Natural killer cell (primary cell): ENCODE measurements at regions not wholly inside any gene's neighbourhood (a gene's known extent, or its start where the extent isn't known, plus 50 kb on each side); places are given as distances from the start of the nearest gene placed in this dataset.

Experiments used
- ATAC-seq, 3 donors: fragments of 150-1000 bp in 2 of 3; fragments of 200-7000 bp in 1 of 3; cut with Tn5 transposase; 1 replicate in 1 of 3; 2 replicates in 2 of 3; pipeline ENCODE4 v1.10.0; 2021; ENCODE audit warnings: mild to moderate bottlenecking in 2 of 3, moderate library complexity in 2 of 3
- DNase-seq, 2 donors: peaks; one replicate each; pipeline versions ENCODE4 v3.0.0 to v3.0.0-alpha.2; 2013 to 2021; ENCODE audit warnings: mixed read lengths in 1 of 2
- H3K27ac ChIP-seq: one replicate; pipeline ENCODE4 v1.5.1; 2013; ENCODE audit warnings: mild to moderate bottlenecking, low read length
- H3K27me3 ChIP-seq: one replicate; pipeline ENCODE4 v1.6.1; 2013; ENCODE audit warnings: low read length; ENCODE audit not compliant: control insufficient read depth, insufficient read depth
- H3K36me3 ChIP-seq: one replicate; pipeline ENCODE4 v1.6.1; 2013; ENCODE audit warnings: low read length; ENCODE audit not compliant: control insufficient read depth, insufficient read depth
- H3K4me1 ChIP-seq: one replicate; pipeline ENCODE4 v1.6.1; 2013; ENCODE audit warnings: low read length; ENCODE audit not compliant: control insufficient read depth, insufficient read depth
- H3K4me3 ChIP-seq: one replicate; pipeline ENCODE4 v1.5.1; 2013; ENCODE audit warnings: low read length
- H3K9me3 ChIP-seq: one replicate; pipeline ENCODE4 v1.6.1; 2013; ENCODE audit warnings: low read length; ENCODE audit not compliant: control insufficient read depth, insufficient read depth
- H3K27ac Mint-ChIP-seq, 2 donors: one replicate each; pipeline ENCODE4 v1.8.0; 2022; ENCODE audit warnings: mild to moderate bottlenecking in 2 of 2, mixed read lengths in 2 of 2, moderate library complexity in 1 of 2
- H3K27me3 Mint-ChIP-seq, 2 donors: one replicate each; pipeline ENCODE4 v1.8.0; 2022; ENCODE audit warnings: low read depth in 2 of 2, mixed read lengths in 2 of 2
- H3K36me3 Mint-ChIP-seq: one replicate; pipeline ENCODE4 v1.8.0; 2022; ENCODE audit warnings: mixed read lengths
- H3K4me1 Mint-ChIP-seq, 2 donors: one replicate each; pipeline ENCODE4 v1.8.0; 2022; ENCODE audit warnings: mixed read lengths in 2 of 2
- H3K4me3 Mint-ChIP-seq: one replicate; pipeline ENCODE4 v1.8.0; 2022; ENCODE audit warnings: mild to moderate bottlenecking, moderate library complexity, mixed read lengths
- H3K9me3 Mint-ChIP-seq, 2 donors: one replicate each; pipeline ENCODE4 v1.8.0; 2022; ENCODE audit warnings: mixed read lengths in 2 of 2
- CTCF ChIP-seq: fragments of 200-600 bp; IDR thresholded peaks from one replicate; pipeline ENCODE4 v1.8.0; 2022; ENCODE audit warnings: antibody characterized with exemption
- WGBS: methylation state at CpG from one replicate; pipeline ENCODE4 v1.1.7; 2013; ENCODE audit warnings: missing lambda C conversion rate; ENCODE audit not compliant: insufficient coverage; 5-methylcytosine and 5-hydroxymethylcytosine counted together
- intact Hi-C: fragments of 100-400 bp; cut with micrococcal nuclease; formaldehyde crosslinking; loops from one replicate; pipeline ENCODE4 v1.14.2; 2022

- Histone ChIP-seq H3K4me1 (no peaks in the 10 kb centered on the region), H3K36me3 (no peaks in the 10 kb centered on the region), H3K4me3 (no peak overlapping the region), H3K27me3 (no peaks in the 10 kb centered on the region), H3K27ac (no peak overlapping the region), H3K9me3 (no peaks in the 10 kb centered on the region)
- 86% methylated on average over 15 of the region's 16 CpGs for WGBS
- Mint-ChIP-seq H3K27ac (no peak overlapping the region), H3K4me3 (no peak overlapping the region), H3K4me1 (no peaks in the 10 kb centered on the region), H3K27me3 (no peaks in the 10 kb centered on the region), H3K36me3 (no peaks in the 10 kb centered on the region), H3K9me3 (no peaks in the 10 kb centered on the region)
- ATAC-seq (no peak), DNase-seq (no peak)
- intact Hi-C loops, result no loop called here
- no peak for TF ChIP-seq CTCF
Observed at GRCh38 chr2:120910956-120911951, 175.6 kb downstream of the GLI2 start.

GRCh38 chr2:120912101-120912985 lies 176.7 kb downstream of the GLI2 start:
- Mint-ChIP-seq H3K4me3 (no peak overlapping the region), H3K4me1 (no peaks in the 10 kb centered on the region), H3K9me3 (no peaks in the 10 kb centered on the region), H3K36me3 (no peaks in the 10 kb centered on the region), H3K27ac (no peak overlapping the region), H3K27me3 (no peaks in the 10 kb centered on the region)
- H3K27me3 ChIP-seq, result no peaks in the 10 kb centered on the region
- ATAC-seq, result no peak
- no peak for TF ChIP-seq CTCF
- H3K9me3 ChIP-seq, result no peaks in the 10 kb centered on the region
- intact Hi-C loops, result no loop called here
- no peaks in the 10 kb centered on the region for H3K36me3 ChIP-seq
- no peaks in the 10 kb centered on the region for H3K4me1 ChIP-seq
- no peak overlapping the region for H3K27ac ChIP-seq
- no peak for DNase-seq
- no peak overlapping the region for H3K4me3 ChIP-seq
- 88% methylated on average over 29 of the region's 29 CpGs for WGBS

- no peak for TF ChIP-seq CTCF
- no peaks in the 10 kb centered on the region for H3K9me3 ChIP-seq
- H3K27ac Mint-ChIP-seq, result no peak overlapping the region
Observed at GRCh38 chr2:120913972-120914838, 178.5 kb downstream of the GLI2 start.

More at GRCh38 chr2:120913972-120914838, 178.5 kb downstream of the GLI2 start:
- 87% methylated on average over 13 of the region's 13 CpGs for WGBS
- no peak for DNase-seq
- Mint-ChIP-seq H3K36me3 (no peaks in the 10 kb centered on the region), H3K4me3 (no peak overlapping the region), H3K9me3 (no peaks in the 10 kb centered on the region), H3K27me3 (no peaks in the 10 kb centered on the region), H3K4me1 (no peaks in the 10 kb centered on the region)
- intact Hi-C loops, result no loop called here
- no peaks in the 10 kb centered on the region for H3K4me1 ChIP-seq
- H3K36me3 ChIP-seq, result no peaks in the 10 kb centered on the region
- H3K27me3 ChIP-seq, result no peaks in the 10 kb centered on the region
- no peak overlapping the region for H3K27ac ChIP-seq
- no peak overlapping the region for H3K4me3 ChIP-seq
- ATAC-seq, result no peak
